ENCODE measurements at regions not wholly inside any gene's neighbourhood (a gene's known extent, or its start where the extent isn't known, plus 50 kb on each side); places are given as distances from the start of the nearest gene placed in this dataset.
"Not testable (repeated sequence)": the region's sequence is repeated elsewhere in the genome, so short reads cannot be mapped to it uniquely, and the experiment has no call there.

DNA sequence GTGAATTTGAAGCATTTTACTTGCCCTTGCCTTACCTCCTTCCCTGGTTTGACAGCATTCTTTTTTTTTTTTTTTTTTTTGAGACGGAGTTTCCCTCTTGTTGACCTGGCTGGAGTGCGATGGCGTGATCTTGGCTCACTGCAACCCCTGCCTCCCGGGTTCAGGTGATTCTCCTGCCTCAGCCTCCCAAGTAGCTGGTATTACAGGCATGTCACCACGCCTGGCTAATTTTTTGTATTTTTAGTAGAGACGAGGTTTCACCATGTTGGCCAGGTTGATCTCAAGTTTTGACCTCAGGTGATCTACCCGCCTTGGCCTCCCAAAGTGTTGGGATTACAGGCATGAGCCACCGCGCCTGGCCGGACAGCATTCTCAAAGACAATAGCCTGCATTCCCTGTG is 380.4 kb upstream of the NDST4 start:
- TF ChIP-seq EZH2 (IDR thresholded peaks at IDR 0.05; ENCODE audit: insufficient read depth, poor library complexity, severe bottlenecking); EZH2phosphoT487 (IDR thresholded peaks at IDR 0.05; ENCODE audit: insufficient read depth, low read depth): not testable (repeated sequence)

Measured in GM23248 (cell line).